DND-41 (cell line): ENCODE measurements at regions not wholly inside any gene's neighbourhood (a gene's known extent, or its start where the extent isn't known, plus 50 kb on each side); places are given as distances from the start of the nearest gene placed in this dataset.

Source experiments
- ATAC-seq: fragments of 200-7000 bp; cut with Tn5 transposase; 3 replicates; pipeline ENCODE4 v1.9.1; 2021; ENCODE audit warnings: low read depth; ENCODE audit not compliant: insufficient read depth
- DNase-seq: peaks from one replicate; pipeline ENCODE4 v3.0.0-alpha.2; 2020
- H2AFZ ChIP-seq: 2 replicates; pipeline ENCODE4 v1.6.0; 2012; ENCODE audit warnings: low read depth, low read length
- H3K27ac ChIP-seq: 2 replicates; pipeline ENCODE4 v1.5.1; 2012; ENCODE audit warnings: low read length, inconsistent platforms
- H3K27me3 ChIP-seq: fragments of 200-600 bp; sonication (generic); 2 replicates; pipeline ENCODE4 v1.6.0; 2012; ENCODE audit warnings: low read length, mild to moderate bottlenecking, inconsistent platforms; ENCODE audit not compliant: insufficient read depth, poor library complexity
- H3K36me3 ChIP-seq: 2 replicates; pipeline ENCODE4 v1.5.1; 2012; ENCODE audit warnings: low read length, inconsistent platforms; ENCODE audit not compliant: insufficient read depth
- H3K4me1 ChIP-seq: 2 replicates; pipeline ENCODE4 v1.5.1; 2012; ENCODE audit warnings: mild to moderate bottlenecking, low read length; ENCODE audit not compliant: insufficient read depth
- H3K4me2 ChIP-seq: 2 replicates; pipeline ENCODE4 v1.6.0; 2012; ENCODE audit warnings: mild to moderate bottlenecking, moderate library complexity, low read length, inconsistent platforms; ENCODE audit not compliant: insufficient read depth
- H3K4me3 ChIP-seq, 2 experiments: fragments of 200-600 bp in 1 of 2; shearing (Covaris generic) in 1 of 2; 2 replicates each; pipeline ENCODE4 v1.5.1; 2012 to 2016; ENCODE audit warnings: inconsistent platforms in 2 of 2, low read length in 2 of 2, mild to moderate bottlenecking in 2 of 2, low read depth in 1 of 2, moderate library complexity in 1 of 2
- H3K79me2 ChIP-seq: 2 replicates; pipeline ENCODE4 v1.6.0; 2012; ENCODE audit warnings: low read length, inconsistent platforms; ENCODE audit not compliant: insufficient read depth
- H3K9ac ChIP-seq: 2 replicates; pipeline ENCODE4 v1.6.0; 2012; ENCODE audit warnings: low read depth, mild to moderate bottlenecking, inconsistent platforms, low read length, moderate library complexity
- H3K9me3 ChIP-seq: 2 replicates; pipeline ENCODE4 v1.5.1; 2012; ENCODE audit warnings: low read length, moderate library complexity, mild to moderate bottlenecking, inconsistent platforms; ENCODE audit not compliant: insufficient read depth, severe bottlenecking
- H4K20me1 ChIP-seq: 2 replicates; pipeline ENCODE4 v1.6.0; 2012; ENCODE audit warnings: low read length; ENCODE audit not compliant: insufficient read depth
- EZH2 ChIP-seq: IDR thresholded peaks from 3 replicates; pipeline ENCODE4 v1.6.1; 2012; ENCODE audit warnings: borderline replicate concordance, low read depth, mild to moderate bottlenecking, moderate library complexity, low read length, inconsistent platforms; ENCODE audit not compliant: severe bottlenecking
- TF ChIP-seq, protein P1 (sequence below): IDR thresholded peaks from 2 replicates; pipeline ENCODE4 v1.5.1; 2012; ENCODE audit warnings: borderline replicate concordance, low read length, moderate library complexity, mild to moderate bottlenecking; ENCODE audit not compliant: poor library complexity, severe bottlenecking; ENCODE audit errors: extremely low read depth

GRCh38 chr16:86118467-86119307 is 219.7 kb downstream of the IRF8 start:
- Histone ChIP-seq H4K20me1 (no peaks in the 10 kb centered on the region), H3K9ac (no peak overlapping the region), H2AFZ (no peak overlapping the region), H3K4me3 (no peak overlapping the region), H3K27me3 (peaks cover 35% of the 10 kb centered on the region), H3K79me2 (no peaks in the 10 kb centered on the region), H3K9me3 (no peaks in the 10 kb centered on the region), H3K36me3 (no peaks in the 10 kb centered on the region), H3K4me1 (no peaks in the 10 kb centered on the region), H3K27ac (no peak overlapping the region), H3K4me2 (no peak overlapping the region)
- DNase-seq = no peak
- TF ChIP-seq EZH2 = no peak
- TF ChIP-seq, protein P1, sequence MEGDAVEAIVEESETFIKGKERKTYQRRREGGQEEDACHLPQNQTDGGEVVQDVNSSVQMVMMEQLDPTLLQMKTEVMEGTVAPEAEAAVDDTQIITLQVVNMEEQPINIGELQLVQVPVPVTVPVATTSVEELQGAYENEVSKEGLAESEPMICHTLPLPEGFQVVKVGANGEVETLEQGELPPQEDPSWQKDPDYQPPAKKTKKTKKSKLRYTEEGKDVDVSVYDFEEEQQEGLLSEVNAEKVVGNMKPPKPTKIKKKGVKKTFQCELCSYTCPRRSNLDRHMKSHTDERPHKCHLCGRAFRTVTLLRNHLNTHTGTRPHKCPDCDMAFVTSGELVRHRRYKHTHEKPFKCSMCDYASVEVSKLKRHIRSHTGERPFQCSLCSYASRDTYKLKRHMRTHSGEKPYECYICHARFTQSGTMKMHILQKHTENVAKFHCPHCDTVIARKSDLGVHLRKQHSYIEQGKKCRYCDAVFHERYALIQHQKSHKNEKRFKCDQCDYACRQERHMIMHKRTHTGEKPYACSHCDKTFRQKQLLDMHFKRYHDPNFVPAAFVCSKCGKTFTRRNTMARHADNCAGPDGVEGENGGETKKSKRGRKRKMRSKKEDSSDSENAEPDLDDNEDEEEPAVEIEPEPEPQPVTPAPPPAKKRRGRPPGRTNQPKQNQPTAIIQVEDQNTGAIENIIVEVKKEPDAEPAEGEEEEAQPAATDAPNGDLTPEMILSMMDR = no peak
- no peak for ATAC-seq

- Histone ChIP-seq H3K4me2 (no peak overlapping the region), H3K4me1 (no peaks in the 10 kb centered on the region), H3K36me3 (no peaks in the 10 kb centered on the region), H3K9me3 (no peaks in the 10 kb centered on the region), H3K9ac (no peak overlapping the region), H3K79me2 (no peaks in the 10 kb centered on the region), H3K27ac (no peak overlapping the region), H2AFZ (no peak overlapping the region), H4K20me1 (no peaks in the 10 kb centered on the region), H3K27me3 (peaks cover 40% of the 10 kb centered on the region), H3K4me3 (no peak overlapping the region)
- TF ChIP-seq EZH2 = no peak
- TF ChIP-seq, protein P1 = no peak
- ATAC-seq = no peak
- DNase-seq = no peak
Measured at GRCh38 chr16:86120201-86121192, 221.5 kb downstream of the IRF8 start.

- Histone ChIP-seq H3K4me1 (no peaks in the 10 kb centered on the region), H4K20me1 (no peaks in the 10 kb centered on the region), H3K27me3 (peaks cover 33% of the 10 kb centered on the region), H3K36me3 (no peaks in the 10 kb centered on the region), H3K9ac (no peak overlapping the region), H2AFZ (no peak overlapping the region), H3K9me3 (no peaks in the 10 kb centered on the region), H3K4me3 (no peak overlapping the region), H3K79me2 (no peaks in the 10 kb centered on the region), H3K4me2 (no peak overlapping the region), H3K27ac (no peak overlapping the region)
- no peak for ATAC-seq
- no peak for TF ChIP-seq EZH2
- TF ChIP-seq, protein P1 = no peak
- DNase-seq = no peak
Measured at GRCh38 chr16:86121374-86122010, 222.5 kb downstream of the IRF8 start.
